Fibroblast of mammary gland (primary cell): ENCODE measurements at regions not wholly inside any gene's neighbourhood (a gene's known extent, or its start where the extent isn't known, plus 50 kb on each side); places are given as distances from the start of the nearest gene placed in this dataset.

Experiments
- DNase-seq: peaks from one replicate; pipeline ENCODE4 v3.0.0-alpha.2; 2010; ENCODE audit warnings: low read depth
- H3K4me3 ChIP-seq: 2 replicates; pipeline ENCODE4 v1.5.1; 2011; ENCODE audit warnings: low read depth, mild to moderate bottlenecking, low read length, moderate library complexity; ENCODE audit not compliant: control insufficient read depth
- TF ChIP-seq, protein P1 (sequence below): conservative IDR thresholded peaks from 2 replicates; pipeline ENCODE4 v1.5.1; 2011; ENCODE audit warnings: low read depth, low read length, inconsistent platforms; ENCODE audit not compliant: control insufficient read depth, insufficient read depth

DNA sequence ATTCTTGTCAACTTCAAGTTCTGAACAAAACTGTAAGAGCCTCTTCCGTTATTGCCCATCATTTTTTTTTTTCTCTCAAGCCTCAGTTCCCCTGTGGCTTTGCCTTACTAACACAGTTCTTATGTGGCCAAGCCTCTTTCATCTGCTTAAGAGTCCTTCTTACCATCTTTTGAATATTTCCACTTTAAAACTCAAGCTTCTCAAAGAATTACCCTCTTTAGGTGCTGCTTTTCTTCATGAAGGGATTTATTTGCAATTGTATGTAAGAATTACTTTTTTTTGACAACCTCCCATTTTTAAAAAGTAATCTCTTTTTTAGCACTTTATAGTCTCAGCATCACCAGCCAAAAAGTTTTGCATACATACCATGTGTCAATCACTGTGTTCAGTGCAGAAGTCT lies 240.2 kb upstream of the RMST start:
- DNase-seq: no peak
- H3K4me3 ChIP-seq: no peak overlapping the region
- TF ChIP-seq, protein P1, sequence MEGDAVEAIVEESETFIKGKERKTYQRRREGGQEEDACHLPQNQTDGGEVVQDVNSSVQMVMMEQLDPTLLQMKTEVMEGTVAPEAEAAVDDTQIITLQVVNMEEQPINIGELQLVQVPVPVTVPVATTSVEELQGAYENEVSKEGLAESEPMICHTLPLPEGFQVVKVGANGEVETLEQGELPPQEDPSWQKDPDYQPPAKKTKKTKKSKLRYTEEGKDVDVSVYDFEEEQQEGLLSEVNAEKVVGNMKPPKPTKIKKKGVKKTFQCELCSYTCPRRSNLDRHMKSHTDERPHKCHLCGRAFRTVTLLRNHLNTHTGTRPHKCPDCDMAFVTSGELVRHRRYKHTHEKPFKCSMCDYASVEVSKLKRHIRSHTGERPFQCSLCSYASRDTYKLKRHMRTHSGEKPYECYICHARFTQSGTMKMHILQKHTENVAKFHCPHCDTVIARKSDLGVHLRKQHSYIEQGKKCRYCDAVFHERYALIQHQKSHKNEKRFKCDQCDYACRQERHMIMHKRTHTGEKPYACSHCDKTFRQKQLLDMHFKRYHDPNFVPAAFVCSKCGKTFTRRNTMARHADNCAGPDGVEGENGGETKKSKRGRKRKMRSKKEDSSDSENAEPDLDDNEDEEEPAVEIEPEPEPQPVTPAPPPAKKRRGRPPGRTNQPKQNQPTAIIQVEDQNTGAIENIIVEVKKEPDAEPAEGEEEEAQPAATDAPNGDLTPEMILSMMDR: no peak

DNA sequence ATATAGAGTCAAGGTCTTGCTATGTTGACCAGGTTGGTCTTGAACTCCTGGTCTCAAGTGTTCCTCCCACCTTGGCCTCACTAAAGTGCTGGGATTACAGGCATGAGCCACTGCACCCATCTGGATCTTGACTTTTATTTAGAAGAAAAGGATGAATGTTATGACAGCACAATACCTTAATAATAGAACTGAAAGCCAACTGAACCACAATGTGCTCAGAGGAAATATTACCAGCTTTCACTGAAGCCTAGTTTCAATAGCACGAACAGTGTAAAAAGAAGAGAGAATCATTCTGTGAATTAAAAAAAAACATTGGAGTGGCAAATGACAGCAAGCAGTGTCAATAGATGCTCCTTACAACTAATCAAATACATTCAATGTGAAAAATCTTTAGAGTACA lies 239.2 kb upstream of the RMST start:
- TF ChIP-seq, protein P1: no peak
- DNase-seq: no peak
- H3K4me3 ChIP-seq: no peak overlapping the region

DNA sequence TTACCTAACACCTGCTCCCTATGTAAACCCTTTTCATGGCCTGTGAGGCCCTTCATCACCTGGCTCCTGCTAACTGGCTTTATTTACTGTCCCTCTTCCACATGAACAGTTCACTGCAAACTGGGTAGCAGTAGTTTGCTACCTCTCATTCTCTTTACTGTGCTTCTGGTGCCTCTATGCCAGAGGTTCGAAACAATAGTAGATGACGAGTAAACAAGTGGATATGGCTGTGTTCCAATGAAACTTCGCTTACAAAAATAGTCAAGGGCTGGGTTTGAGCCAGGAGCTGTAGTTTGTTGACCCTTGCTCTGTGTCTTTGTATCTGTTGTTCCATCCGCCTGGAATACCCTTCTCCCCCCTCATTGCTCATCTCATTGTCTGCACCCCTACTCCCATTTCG lies 233.6 kb upstream of the RMST start:
- DNase-seq: no peak
- no peak overlapping the region for H3K4me3 ChIP-seq
- TF ChIP-seq, protein P1: no peak

DNA sequence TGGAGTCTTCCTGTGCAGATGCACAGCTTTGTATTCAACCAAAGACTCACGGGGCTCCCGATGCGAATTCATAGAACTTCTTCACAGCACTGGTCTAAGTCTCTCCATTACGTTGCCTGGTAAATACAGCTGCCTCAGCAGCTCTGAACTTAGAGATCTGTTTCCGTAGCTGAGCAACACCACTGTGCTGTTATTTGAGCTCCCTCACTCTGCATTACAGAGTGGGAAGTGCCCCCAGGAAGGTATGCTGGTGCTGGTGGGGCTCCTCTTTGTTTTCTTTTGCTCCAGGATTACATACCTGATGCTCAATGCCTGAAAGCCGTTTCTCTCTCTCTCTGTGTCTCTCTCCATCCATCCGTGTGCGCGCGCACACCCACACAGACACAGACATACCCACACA lies 227.5 kb upstream of the RMST start:
- no peak for DNase-seq
- no peak overlapping the region for H3K4me3 ChIP-seq
- TF ChIP-seq, protein P1: no peak

DNA sequence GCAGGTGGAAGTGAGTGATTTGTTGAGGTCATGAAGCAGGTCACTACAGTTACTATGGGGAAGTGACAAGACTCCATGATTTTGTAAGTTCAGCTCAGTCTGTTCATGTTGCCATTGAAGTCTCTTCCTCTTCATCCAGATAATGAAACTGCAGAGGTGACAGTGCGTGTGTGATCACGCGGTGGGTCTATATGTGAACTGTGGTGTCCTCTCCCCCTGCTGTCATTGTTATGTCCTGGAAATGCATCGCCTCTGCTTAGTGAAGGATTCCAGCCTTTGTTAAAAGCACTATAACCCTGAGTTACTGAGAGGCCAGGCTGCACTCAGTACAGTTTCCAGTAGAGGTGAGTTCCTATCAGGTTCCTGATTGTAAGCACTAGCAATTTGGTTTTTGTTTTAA lies 216.2 kb upstream of the RMST start:
- TF ChIP-seq, protein P1: no peak
- DNase-seq: no peak
- H3K4me3 ChIP-seq: no peak overlapping the region

DNA sequence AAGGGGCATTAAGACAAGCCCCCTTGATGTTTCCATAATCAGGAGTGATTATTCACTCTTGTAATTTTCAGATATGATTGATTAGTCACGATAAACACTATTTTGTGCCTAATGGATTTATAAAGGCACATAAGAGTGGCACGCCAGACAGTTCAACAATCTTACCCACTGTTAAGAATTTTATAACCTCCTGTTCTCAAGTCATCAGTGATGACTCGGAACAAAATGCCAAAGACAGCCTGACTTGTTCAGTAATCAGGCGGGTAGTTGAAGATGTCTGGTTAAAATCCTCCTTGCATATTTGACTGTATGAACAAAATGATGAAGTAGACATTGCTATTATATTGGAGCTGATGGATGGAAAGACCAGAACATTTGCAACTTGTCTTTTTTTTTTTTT lies 212.1 kb upstream of the RMST start:
- H3K4me3 ChIP-seq: no peak overlapping the region
- TF ChIP-seq, protein P1: no peak
- no peak for DNase-seq

DNA sequence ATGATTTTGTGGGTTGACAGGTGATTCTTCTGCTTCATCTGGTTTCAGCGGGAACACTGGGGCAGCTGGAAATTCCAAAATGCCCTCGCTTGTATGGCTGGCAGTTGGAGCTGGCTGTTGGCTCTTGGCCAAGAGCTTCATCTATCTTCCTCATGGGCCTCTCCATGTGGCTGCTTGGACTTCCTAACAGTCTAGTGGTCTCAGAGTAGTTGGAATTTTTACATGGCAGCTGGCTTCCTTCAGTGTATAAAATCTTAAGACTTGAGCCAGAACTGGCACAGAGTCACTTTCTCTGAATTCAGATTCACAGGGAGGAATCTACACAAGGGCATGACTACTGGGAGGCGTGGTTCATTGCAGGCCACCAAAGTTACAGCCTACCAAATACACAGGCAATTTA lies 204.9 kb upstream of the RMST start:
- no peak for DNase-seq
- H3K4me3 ChIP-seq: no peak overlapping the region
- TF ChIP-seq, protein P1: no peak
